ENCODE measurements at regions not wholly inside any gene's neighbourhood (a gene's known extent, or its start where the extent isn't known, plus 50 kb on each side); places are given as distances from the start of the nearest gene placed in this dataset.
A peak's percentile ranks its signal among the peaks of the same experiment; 100 is the strongest.

- Histone ChIP-seq H3K36me3 (ENCODE audit: control insufficient read depth, insufficient read depth, low read length) (no peaks in the 10 kb centered on the region), H3K27ac (ENCODE audit: low read depth, low read length) (peak overlapping the region; percentile 85), H3K4me3 (ENCODE audit: low read depth, low read length) (no peak overlapping the region), H3K4me1 (ENCODE audit: control insufficient read depth, insufficient read depth, low read length) (peaks cover 14% of the 10 kb centered on the region), H3K9me3 (ENCODE audit: control insufficient read depth, insufficient read depth, low read length) (no peaks in the 10 kb centered on the region), H3K27me3 (ENCODE audit: control insufficient read depth, insufficient read depth, low read length) (no peaks in the 10 kb centered on the region)
- peak; percentile 63 to 97 (median 76) for DNase-seq (ENCODE audit: low read depth in 4 of 6, low spot score in 6 of 6)
- 0% methylated on average over 1 of the region's 7 CpGs for WGBS (ENCODE audit: insufficient coverage)
Measured at GRCh38 chr5:72015103-72015548, 92.1 kb upstream of the MAP1B start.

DNA sequence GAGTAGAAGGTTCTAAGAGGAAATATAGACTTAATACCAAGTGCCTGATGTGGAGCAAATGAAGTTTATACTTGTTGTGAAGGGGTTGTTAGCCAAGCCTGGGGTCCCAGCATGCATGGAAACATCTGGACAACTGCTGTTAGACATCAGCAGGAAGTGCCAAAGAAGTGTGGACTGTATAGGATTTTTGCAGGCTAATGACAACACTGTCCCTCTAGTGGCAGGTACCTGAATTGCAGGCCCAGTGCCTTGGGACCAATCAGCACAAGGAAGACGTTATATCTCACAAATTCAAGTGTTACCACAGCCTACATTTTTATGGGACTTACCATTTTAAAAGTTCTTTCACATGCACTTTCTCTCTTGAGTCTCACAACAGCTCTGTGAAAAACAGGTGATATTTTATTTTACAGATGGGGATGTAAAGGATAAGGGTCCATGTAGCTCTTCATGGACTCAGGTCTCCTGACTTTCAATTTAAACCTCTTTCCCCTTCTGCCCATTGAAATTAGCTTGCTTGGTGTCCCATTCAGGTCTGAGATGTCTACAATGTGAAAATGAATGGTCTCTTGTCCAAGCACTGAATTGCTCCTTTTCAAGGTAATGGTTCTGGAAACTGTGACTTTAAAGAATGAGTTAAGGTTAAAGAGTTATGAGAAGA is 89.0 kb upstream of the MAP1B start:
- H3K9me3 ChIP-seq (ENCODE audit: control insufficient read depth, insufficient read depth, low read length), result no peaks in the 10 kb centered on the region

DNA sequence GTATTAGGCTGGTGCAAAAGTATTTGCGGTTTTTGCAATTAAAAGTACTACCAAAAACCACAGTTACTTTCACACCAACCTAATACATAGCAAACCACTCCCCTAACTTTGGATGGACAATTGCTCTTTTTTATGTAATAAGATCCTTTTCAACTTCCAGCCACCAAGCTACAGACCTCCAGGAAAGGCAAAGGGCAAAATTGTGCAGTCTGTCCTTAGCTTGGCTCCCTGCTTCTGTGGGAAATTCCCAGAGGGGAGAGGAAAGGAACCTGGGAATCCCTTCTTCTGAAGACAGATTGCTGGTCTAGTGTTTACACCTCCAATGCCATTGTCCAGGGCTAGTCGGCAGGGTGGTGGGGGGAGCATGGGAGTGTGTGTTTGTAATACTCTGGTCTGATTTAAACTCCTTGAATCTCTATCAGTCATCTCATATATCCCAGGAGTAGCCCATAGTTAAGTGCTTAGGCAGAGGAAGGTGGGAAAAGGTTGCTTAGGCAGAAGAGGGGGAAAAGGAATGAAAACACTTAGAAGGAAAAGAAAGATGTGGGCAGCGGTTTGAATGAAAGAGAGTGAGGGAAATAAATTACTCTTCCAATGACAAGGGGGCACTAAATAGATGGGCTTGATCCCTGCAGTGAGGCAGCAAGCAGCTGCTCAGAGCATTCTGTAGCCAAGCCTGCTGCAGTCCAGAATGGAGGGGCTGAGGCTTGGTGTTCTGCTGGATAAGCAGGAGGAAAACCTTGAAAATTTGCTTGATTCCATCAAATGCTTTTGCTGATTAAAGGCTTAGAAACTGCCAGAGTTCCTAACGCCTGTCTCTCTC is 86.9 kb upstream of the MAP1B start:
- H3K4me1 ChIP-seq (ENCODE audit: control insufficient read depth, insufficient read depth, low read length), result peaks cover 10% of the 10 kb centered on the region
- peak in 1 of 6 donors; percentile 41 for DNase-seq (ENCODE audit: low read depth in 4 of 6, low spot score in 6 of 6)
- no peaks in the 10 kb centered on the region for H3K27me3 ChIP-seq (ENCODE audit: control insufficient read depth, insufficient read depth, low read length)
- H3K4me3 ChIP-seq (ENCODE audit: low read depth, low read length), result no peak overlapping the region
- H3K27ac ChIP-seq (ENCODE audit: low read depth, low read length), result no peak overlapping the region
- WGBS (ENCODE audit: insufficient coverage), result 20% methylated on average over 2 of the region's 4 CpGs
- no peaks in the 10 kb centered on the region for H3K36me3 ChIP-seq (ENCODE audit: control insufficient read depth, insufficient read depth, low read length)
- H3K9me3 ChIP-seq (ENCODE audit: control insufficient read depth, insufficient read depth, low read length), result peaks cover 4% of the 10 kb centered on the region

More for the DNA sequence above, 89.0 kb upstream of the MAP1B start:
- H3K4me3 ChIP-seq (ENCODE audit: low read depth, low read length), result no peak overlapping the region
- H3K4me1 ChIP-seq (ENCODE audit: control insufficient read depth, insufficient read depth, low read length), result peaks cover 20% of the 10 kb centered on the region
- H3K36me3 ChIP-seq (ENCODE audit: control insufficient read depth, insufficient read depth, low read length), result no peaks in the 10 kb centered on the region
- 67% methylated on average over 1 of the region's 1 CpG for WGBS (ENCODE audit: insufficient coverage)
- no peak for DNase-seq (ENCODE audit: low read depth in 4 of 6, low spot score in 6 of 6)
- no peaks in the 10 kb centered on the region for H3K27me3 ChIP-seq (ENCODE audit: control insufficient read depth, insufficient read depth, low read length)
- no peak overlapping the region for H3K27ac ChIP-seq (ENCODE audit: low read depth, low read length)

GRCh38 chr5:72021651-72022357 is 85.5 kb upstream of the MAP1B start:
- WGBS (ENCODE audit: insufficient coverage), result 92% methylated on average over 2 of the region's 8 CpGs
- Histone ChIP-seq H3K4me1 (ENCODE audit: control insufficient read depth, insufficient read depth, low read length) (peaks cover 10% of the 10 kb centered on the region), H3K4me3 (ENCODE audit: low read depth, low read length) (no peak overlapping the region), H3K27me3 (ENCODE audit: control insufficient read depth, insufficient read depth, low read length) (no peaks in the 10 kb centered on the region), H3K9me3 (ENCODE audit: control insufficient read depth, insufficient read depth, low read length) (peaks cover 4% of the 10 kb centered on the region), H3K27ac (ENCODE audit: low read depth, low read length) (no peak overlapping the region), H3K36me3 (ENCODE audit: control insufficient read depth, insufficient read depth, low read length) (no peaks in the 10 kb centered on the region)
- DNase-seq (ENCODE audit: low read depth in 4 of 6, low spot score in 6 of 6), result no peak

DNA sequence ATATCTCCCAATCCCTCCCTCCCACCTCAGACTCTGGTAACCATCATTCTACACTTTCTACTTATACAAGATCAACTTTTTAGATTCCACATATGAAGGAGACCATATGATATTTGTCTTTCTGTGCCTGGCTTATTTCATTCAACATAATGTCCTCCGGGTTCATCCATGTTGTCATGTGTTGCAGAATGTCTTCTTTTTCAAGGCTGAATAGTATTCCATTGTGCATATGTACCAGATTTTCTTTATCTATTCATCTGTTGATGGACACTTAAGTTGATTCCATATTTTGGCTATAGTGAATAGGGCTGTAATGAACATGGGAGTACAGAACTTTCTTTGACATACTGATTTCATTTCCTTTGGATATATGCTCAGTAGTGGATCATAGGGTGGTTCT is 78.9 kb upstream of the MAP1B start:
- H3K27ac ChIP-seq (ENCODE audit: low read depth, low read length), result no peak overlapping the region
- no peaks in the 10 kb centered on the region for H3K27me3 ChIP-seq (ENCODE audit: control insufficient read depth, insufficient read depth, low read length)
- no peaks in the 10 kb centered on the region for H3K4me1 ChIP-seq (ENCODE audit: control insufficient read depth, insufficient read depth, low read length)
- no peak overlapping the region for H3K4me3 ChIP-seq (ENCODE audit: low read depth, low read length)
- no CpG with 5 or more reads among the region's 1 CpG for WGBS (ENCODE audit: insufficient coverage)
- peaks cover 4% of the 10 kb centered on the region for H3K9me3 ChIP-seq (ENCODE audit: control insufficient read depth, insufficient read depth, low read length)
- no peak for DNase-seq (ENCODE audit: low read depth in 4 of 6, low spot score in 6 of 6)
- no peaks in the 10 kb centered on the region for H3K36me3 ChIP-seq (ENCODE audit: control insufficient read depth, insufficient read depth, low read length)

DNA sequence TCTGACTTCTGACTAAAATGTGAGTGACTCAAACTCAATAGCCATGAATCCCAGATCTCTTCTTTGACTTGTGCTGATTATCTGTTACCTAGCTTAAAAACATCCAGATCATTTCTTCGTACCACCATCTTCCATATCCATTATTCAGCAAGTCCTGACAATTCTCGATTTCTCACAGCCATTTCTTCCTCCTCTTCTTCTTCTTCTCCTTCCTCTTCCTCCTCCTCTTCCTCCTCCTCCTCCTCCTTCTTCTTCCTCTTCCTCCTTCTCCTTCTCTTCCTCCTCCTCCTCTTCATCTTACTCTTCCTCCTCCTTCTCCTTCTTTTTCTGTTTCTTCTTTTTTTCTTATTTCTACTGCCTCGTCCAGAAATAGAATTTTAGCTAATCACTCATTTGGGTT is 77.0 kb upstream of the MAP1B start:
- Histone ChIP-seq H3K4me1 (ENCODE audit: control insufficient read depth, insufficient read depth, low read length) (no peaks in the 10 kb centered on the region), H3K36me3 (ENCODE audit: control insufficient read depth, insufficient read depth, low read length) (no peaks in the 10 kb centered on the region), H3K4me3 (ENCODE audit: low read depth, low read length) (no peak overlapping the region), H3K27ac (ENCODE audit: low read depth, low read length) (no peak overlapping the region), H3K9me3 (ENCODE audit: control insufficient read depth, insufficient read depth, low read length) (no peaks in the 10 kb centered on the region), H3K27me3 (ENCODE audit: control insufficient read depth, insufficient read depth, low read length) (no peaks in the 10 kb centered on the region)
- WGBS (ENCODE audit: insufficient coverage), result 89% methylated on average over 3 of the region's 3 CpGs
- DNase-seq (ENCODE audit: low read depth in 4 of 6, low spot score in 6 of 6), result no peak

DNA sequence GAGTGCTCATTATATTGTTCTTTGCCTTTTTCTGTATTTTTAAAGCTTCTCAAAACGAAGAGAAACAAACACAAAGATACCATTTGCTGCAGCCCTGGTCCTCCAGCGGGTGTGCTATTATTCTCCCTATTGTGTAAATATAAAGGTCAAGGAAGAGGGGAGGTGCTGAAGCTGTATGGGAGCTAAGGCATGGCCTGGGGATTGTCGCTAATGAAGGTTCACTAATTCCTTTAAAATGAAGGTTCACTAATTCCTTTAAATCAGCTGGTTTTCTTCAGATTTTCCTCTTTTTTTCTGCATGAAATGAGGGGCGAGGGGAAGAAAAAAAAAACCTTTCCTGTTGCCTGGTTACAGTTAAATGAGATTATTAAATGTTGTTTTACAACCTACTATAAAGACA is 74.5 kb upstream of the MAP1B start:
- H3K4me3 ChIP-seq (ENCODE audit: low read depth, low read length), result no peak overlapping the region
- H3K4me1 ChIP-seq (ENCODE audit: control insufficient read depth, insufficient read depth, low read length), result no peaks in the 10 kb centered on the region
- no peaks in the 10 kb centered on the region for H3K36me3 ChIP-seq (ENCODE audit: control insufficient read depth, insufficient read depth, low read length)
- H3K27me3 ChIP-seq (ENCODE audit: control insufficient read depth, insufficient read depth, low read length), result no peaks in the 10 kb centered on the region
- no peaks in the 10 kb centered on the region for H3K9me3 ChIP-seq (ENCODE audit: control insufficient read depth, insufficient read depth, low read length)
- no peak overlapping the region for H3K27ac ChIP-seq (ENCODE audit: low read depth, low read length)
- no CpG with 5 or more reads among the region's 4 CpGs for WGBS (ENCODE audit: insufficient coverage)
- peak in 1 of 6 donors; percentile 43 for DNase-seq (ENCODE audit: low read depth in 4 of 6, low spot score in 6 of 6)

GRCh38 chr5:72034770-72035169 is 72.5 kb upstream of the MAP1B start:
- no peak for DNase-seq (ENCODE audit: low read depth in 4 of 6, low spot score in 6 of 6)
- no peak overlapping the region for H3K27ac ChIP-seq (ENCODE audit: low read depth, low read length)
- WGBS (ENCODE audit: insufficient coverage), result no CpG with 5 or more reads among the region's 4 CpGs

DNA sequence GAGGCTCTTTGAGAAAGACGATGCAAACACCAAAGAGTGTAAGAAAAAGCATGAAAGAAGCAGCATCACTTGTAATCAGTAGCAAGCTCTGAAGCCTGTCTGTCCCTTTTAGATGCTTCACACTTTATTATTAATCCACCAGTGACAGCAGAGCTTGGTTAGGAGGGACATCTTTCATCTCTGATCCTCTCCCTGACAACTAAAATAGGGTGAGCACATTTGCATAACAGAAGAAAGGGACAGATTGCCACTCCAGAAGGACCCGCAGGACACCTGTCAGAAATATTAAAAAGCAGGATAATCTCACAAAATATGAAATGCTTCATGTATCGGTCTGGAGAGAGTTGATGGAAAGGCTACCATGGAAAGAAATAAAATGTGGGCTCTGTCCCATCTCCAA is 71.4 kb upstream of the MAP1B start:
- no peaks in the 10 kb centered on the region for H3K36me3 ChIP-seq (ENCODE audit: control insufficient read depth, insufficient read depth, low read length)
- H3K4me3 ChIP-seq (ENCODE audit: low read depth, low read length), result no peak overlapping the region
- WGBS (ENCODE audit: insufficient coverage), result 80% methylated on average over 1 of the region's 3 CpGs
- H3K4me1 ChIP-seq (ENCODE audit: control insufficient read depth, insufficient read depth, low read length), result no peaks in the 10 kb centered on the region
- no peaks in the 10 kb centered on the region for H3K27me3 ChIP-seq (ENCODE audit: control insufficient read depth, insufficient read depth, low read length)
- no peak overlapping the region for H3K27ac ChIP-seq (ENCODE audit: low read depth, low read length)
- H3K9me3 ChIP-seq (ENCODE audit: control insufficient read depth, insufficient read depth, low read length), result no peaks in the 10 kb centered on the region
- no peak for DNase-seq (ENCODE audit: low read depth in 4 of 6, low spot score in 6 of 6)

More at GRCh38 chr5:72034770-72035169, 72.5 kb upstream of the MAP1B start:
- Histone ChIP-seq H3K9me3 (ENCODE audit: control insufficient read depth, insufficient read depth, low read length) (no peaks in the 10 kb centered on the region), H3K4me1 (ENCODE audit: control insufficient read depth, insufficient read depth, low read length) (no peaks in the 10 kb centered on the region), H3K4me3 (ENCODE audit: low read depth, low read length) (no peak overlapping the region), H3K27me3 (ENCODE audit: control insufficient read depth, insufficient read depth, low read length) (no peaks in the 10 kb centered on the region), H3K36me3 (ENCODE audit: control insufficient read depth, insufficient read depth, low read length) (no peaks in the 10 kb centered on the region)

Data from spinal cord (tissue), 9 donors.